GM23338 (cell line): ENCODE measurements at regions not wholly inside any gene's neighbourhood (a gene's known extent, or its start where the extent isn't known, plus 50 kb on each side); places are given as distances from the start of the nearest gene placed in this dataset.

ENCODE experiments used
- ATAC-seq: fragments of 200-7000 bp; cut with Tn5 transposase; 3 replicates; pipeline ENCODE4 v1.9.1; 2020
- DNase-seq: peaks from one replicate; pipeline ENCODE4 v3.0.0-alpha.2; 2015; ENCODE audit warnings: low spot score
- H2AFZ ChIP-seq: fragments of 200-600 bp; sonication (generic); 2 replicates; pipeline ENCODE4 v1.8.0; 2016; ENCODE audit warnings: antibody characterized with exemption, mild to moderate bottlenecking, moderate library complexity
- H3F3A ChIP-seq: fragments of 200-600 bp; sonication (generic); replicated peaks from 2 replicates; pipeline ENCODE4 v1.8.0; 2017; ENCODE audit warnings: antibody characterized with exemption, mixed run types, low read depth
- H3K27ac ChIP-seq: fragments of 200-600 bp; sonication (generic); 2 replicates; pipeline ENCODE4 v1.6.1; 2016; ENCODE audit warnings: low read depth
- H3K27me3 ChIP-seq: fragments of 200-600 bp; sonication (generic); 2 replicates; pipeline ENCODE4 v1.8.0; 2016; ENCODE audit warnings: mild to moderate bottlenecking, mixed run types, moderate library complexity; ENCODE audit not compliant: insufficient read depth
- H3K36me3 ChIP-seq: fragments of 200-600 bp; sonication (generic); 2 replicates; pipeline ENCODE4 v1.8.0; 2016; ENCODE audit warnings: mild to moderate bottlenecking; ENCODE audit not compliant: insufficient read depth
- H3K4me1 ChIP-seq: fragments of 200-600 bp; sonication (generic); 2 replicates; pipeline ENCODE4 v1.8.0; 2016; ENCODE audit warnings: mild to moderate bottlenecking, moderate library complexity; ENCODE audit not compliant: insufficient read depth
- H3K4me2 ChIP-seq: fragments of 200-600 bp; sonication (generic); 2 replicates; pipeline ENCODE4 v1.7.1; 2017; ENCODE audit warnings: mixed run types
- H3K4me3 ChIP-seq: fragments of 200-600 bp; sonication (generic); 2 replicates; pipeline ENCODE4 v1.6.1; 2016; ENCODE audit warnings: mixed run types
- H3K79me2 ChIP-seq: fragments of 200-600 bp; sonication (generic); replicated peaks from 2 replicates; pipeline ENCODE4 v1.8.0; 2017; ENCODE audit warnings: mild to moderate bottlenecking; ENCODE audit not compliant: insufficient read depth
- H3K9me2 ChIP-seq: fragments of 200-600 bp; sonication (generic); 2 replicates; pipeline ENCODE4 v1.8.0; 2017; ENCODE audit not compliant: insufficient read depth
- H4K20me1 ChIP-seq: fragments of 200-600 bp; sonication (generic); replicated peaks from 2 replicates; pipeline ENCODE4 v1.8.0; 2017; ENCODE audit warnings: mild to moderate bottlenecking; ENCODE audit not compliant: insufficient read depth
- H3K27ac Mint-ChIP-seq: 2 replicates; pipeline ENCODE4 v1.8.0; 2020; ENCODE audit warnings: inconsistent platforms, mild to moderate bottlenecking, moderate library complexity, mixed read lengths
- H3K27me3 Mint-ChIP-seq: 3 replicates; pipeline ENCODE4 v1.8.0; 2022; ENCODE audit warnings: low read depth, mild to moderate bottlenecking, moderate library complexity, mixed read lengths, inconsistent platforms; ENCODE audit not compliant: insufficient read depth, poor library complexity
- H3K36me3 Mint-ChIP-seq: 3 replicates; pipeline ENCODE4 v1.8.0; 2021; ENCODE audit warnings: low read depth, mild to moderate bottlenecking, inconsistent platforms, moderate library complexity, mixed read lengths
- H3K4me1 Mint-ChIP-seq: 3 replicates; pipeline ENCODE4 v1.8.0; 2020; ENCODE audit warnings: mild to moderate bottlenecking, inconsistent platforms, mixed read lengths
- H3K4me3 Mint-ChIP-seq: 3 replicates; pipeline ENCODE4 v1.8.0; 2021; ENCODE audit warnings: moderate library complexity, mild to moderate bottlenecking, inconsistent platforms, mixed read lengths
- H3K9me3 Mint-ChIP-seq: 3 replicates; pipeline ENCODE4 v1.8.0; 2020; ENCODE audit warnings: moderate library complexity, mild to moderate bottlenecking, inconsistent platforms, mixed read lengths
- CREB1 ChIP-seq: fragments of 250-450 bp; sonication (Bioruptor Pico); IDR thresholded peaks from 2 replicates; pipeline ENCODE4 v1.5.0; 2020; ENCODE audit warnings: low read depth, mild to moderate bottlenecking, moderate library complexity
- EZH2 ChIP-seq: fragments of 200-600 bp; sonication (generic); IDR thresholded peaks from one replicate; pipeline ENCODE4 v1.8.0; 2017; ENCODE audit warnings: antibody characterized with exemption, mild to moderate bottlenecking, low read depth; ENCODE audit not compliant: unreplicated experiment
- EZH2phosphoT487 ChIP-seq: fragments of 200-600 bp; sonication (generic); IDR thresholded peaks from one replicate; pipeline ENCODE4 v1.8.1; 2018; ENCODE audit warnings: antibody characterized with exemption; ENCODE audit not compliant: unreplicated experiment
- JUNB ChIP-seq: IDR thresholded peaks from one replicate; pipeline ENCODE4 v1.6.1; 2016; ENCODE audit warnings: antibody characterized with exemption; ENCODE audit not compliant: unreplicated experiment
- NANOG ChIP-seq: IDR thresholded peaks from 2 replicates; pipeline ENCODE4 v1.6.1; 2016; ENCODE audit warnings: antibody characterized with exemption, borderline replicate concordance
- POLR2AphosphoS5 ChIP-seq: IDR thresholded peaks from 2 replicates; pipeline ENCODE4 v1.6.1; 2016; ENCODE audit warnings: antibody characterized with exemption, low read depth
- STAT1 ChIP-seq: IDR thresholded peaks from one replicate; pipeline ENCODE4 v1.6.1; 2016; ENCODE audit warnings: antibody characterized with exemption; ENCODE audit not compliant: unreplicated experiment
- ZNF114 ChIP-seq: fragments of 250-450 bp; sonication (Bioruptor Pico); IDR thresholded peaks from 2 replicates; pipeline ENCODE4 v1.5.0; 2020; ENCODE audit warnings: mild to moderate bottlenecking, moderate library complexity
- ZNF331 ChIP-seq: fragments of 250-450 bp; sonication (Bioruptor Pico); IDR thresholded peaks from 2 replicates; pipeline ENCODE4 v1.5.0; 2020; ENCODE audit warnings: low read depth, mild to moderate bottlenecking, moderate library complexity
- TF ChIP-seq, protein P1 (sequence below): fragments of 250-450 bp; sonication (Bioruptor Pico); IDR thresholded peaks from 2 replicates; pipeline ENCODE4 v1.5.0; 2020; ENCODE audit warnings: mild to moderate bottlenecking, moderate library complexity
- TF ChIP-seq, protein P2 (sequence below): IDR thresholded peaks from one replicate; pipeline ENCODE4 v1.6.1; 2018; ENCODE audit warnings: antibody characterized with exemption; ENCODE audit not compliant: unreplicated experiment
- TF ChIP-seq, protein P3 (sequence below): IDR thresholded peaks from 2 replicates; pipeline ENCODE4 v1.6.1; 2016; ENCODE audit warnings: antibody characterized with exemption
- TF ChIP-seq, protein P4 (sequence below), 2 experiments: fragments of 200-600 bp in 1 of 2; sonication (generic) in 1 of 2; conservative IDR thresholded peaks; 2 replicates each; pipeline versions ENCODE4 v1.5.1 to v1.6.1; 2016 to 2017; ENCODE audit warnings: antibody characterized with exemption in 2 of 2, low read depth in 2 of 2, mild to moderate bottlenecking in 2 of 2, moderate library complexity in 1 of 2

DNA sequence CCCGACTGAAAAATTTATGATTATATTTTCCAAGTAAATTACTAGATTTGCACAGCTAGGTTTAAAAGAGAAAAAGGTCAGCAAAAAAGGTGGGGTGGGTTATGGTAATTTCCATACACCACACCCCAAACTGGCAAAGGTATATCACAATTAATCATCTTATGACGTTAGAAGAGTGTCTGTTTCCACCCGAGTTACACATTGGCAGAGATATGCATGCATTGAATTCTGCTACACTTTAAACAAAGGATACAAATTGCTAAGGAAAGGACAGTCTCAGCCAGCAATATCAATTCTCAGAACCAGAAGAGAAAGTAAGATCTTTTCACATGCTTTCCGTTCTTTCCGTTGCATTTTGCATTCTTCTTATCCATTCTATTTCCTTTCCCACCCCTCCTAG is 843.3 kb downstream of the GATA3 start:
- Mint-ChIP-seq H3K36me3 (no peaks in the 10 kb centered on the region), H3K9me3 (no peaks in the 10 kb centered on the region), H3K27ac (no peak overlapping the region), H3K27me3 (no peaks in the 10 kb centered on the region), H3K4me1 (no peaks in the 10 kb centered on the region), H3K4me3 (no peak overlapping the region)
- Histone ChIP-seq H3K4me1 (no peaks in the 10 kb centered on the region), H3K79me2 (no peaks in the 10 kb centered on the region), H3K27me3 (no peaks in the 10 kb centered on the region), H3K4me3 (no peak overlapping the region), H3K36me3 (no peaks in the 10 kb centered on the region), H3F3A (no peaks in the 10 kb centered on the region), H3K9me2 (no peaks in the 10 kb centered on the region), H3K27ac (no peak overlapping the region), H4K20me1 (no peaks in the 10 kb centered on the region), H3K4me2 (no peak overlapping the region), H2AFZ (no peak overlapping the region)
- ATAC-seq = no peak
- DNase-seq = no peak
- TF ChIP-seq JUNB (no peak), POLR2AphosphoS5 (no peak), CREB1 (no peak), NANOG (no peak), ZNF114 (no peak), EZH2phosphoT487 (no peak), ZNF331 (CRISPR knock-in tag) (no peak), EZH2 (no peak), STAT1 (no peak)
- TF ChIP-seq, protein P1, sequence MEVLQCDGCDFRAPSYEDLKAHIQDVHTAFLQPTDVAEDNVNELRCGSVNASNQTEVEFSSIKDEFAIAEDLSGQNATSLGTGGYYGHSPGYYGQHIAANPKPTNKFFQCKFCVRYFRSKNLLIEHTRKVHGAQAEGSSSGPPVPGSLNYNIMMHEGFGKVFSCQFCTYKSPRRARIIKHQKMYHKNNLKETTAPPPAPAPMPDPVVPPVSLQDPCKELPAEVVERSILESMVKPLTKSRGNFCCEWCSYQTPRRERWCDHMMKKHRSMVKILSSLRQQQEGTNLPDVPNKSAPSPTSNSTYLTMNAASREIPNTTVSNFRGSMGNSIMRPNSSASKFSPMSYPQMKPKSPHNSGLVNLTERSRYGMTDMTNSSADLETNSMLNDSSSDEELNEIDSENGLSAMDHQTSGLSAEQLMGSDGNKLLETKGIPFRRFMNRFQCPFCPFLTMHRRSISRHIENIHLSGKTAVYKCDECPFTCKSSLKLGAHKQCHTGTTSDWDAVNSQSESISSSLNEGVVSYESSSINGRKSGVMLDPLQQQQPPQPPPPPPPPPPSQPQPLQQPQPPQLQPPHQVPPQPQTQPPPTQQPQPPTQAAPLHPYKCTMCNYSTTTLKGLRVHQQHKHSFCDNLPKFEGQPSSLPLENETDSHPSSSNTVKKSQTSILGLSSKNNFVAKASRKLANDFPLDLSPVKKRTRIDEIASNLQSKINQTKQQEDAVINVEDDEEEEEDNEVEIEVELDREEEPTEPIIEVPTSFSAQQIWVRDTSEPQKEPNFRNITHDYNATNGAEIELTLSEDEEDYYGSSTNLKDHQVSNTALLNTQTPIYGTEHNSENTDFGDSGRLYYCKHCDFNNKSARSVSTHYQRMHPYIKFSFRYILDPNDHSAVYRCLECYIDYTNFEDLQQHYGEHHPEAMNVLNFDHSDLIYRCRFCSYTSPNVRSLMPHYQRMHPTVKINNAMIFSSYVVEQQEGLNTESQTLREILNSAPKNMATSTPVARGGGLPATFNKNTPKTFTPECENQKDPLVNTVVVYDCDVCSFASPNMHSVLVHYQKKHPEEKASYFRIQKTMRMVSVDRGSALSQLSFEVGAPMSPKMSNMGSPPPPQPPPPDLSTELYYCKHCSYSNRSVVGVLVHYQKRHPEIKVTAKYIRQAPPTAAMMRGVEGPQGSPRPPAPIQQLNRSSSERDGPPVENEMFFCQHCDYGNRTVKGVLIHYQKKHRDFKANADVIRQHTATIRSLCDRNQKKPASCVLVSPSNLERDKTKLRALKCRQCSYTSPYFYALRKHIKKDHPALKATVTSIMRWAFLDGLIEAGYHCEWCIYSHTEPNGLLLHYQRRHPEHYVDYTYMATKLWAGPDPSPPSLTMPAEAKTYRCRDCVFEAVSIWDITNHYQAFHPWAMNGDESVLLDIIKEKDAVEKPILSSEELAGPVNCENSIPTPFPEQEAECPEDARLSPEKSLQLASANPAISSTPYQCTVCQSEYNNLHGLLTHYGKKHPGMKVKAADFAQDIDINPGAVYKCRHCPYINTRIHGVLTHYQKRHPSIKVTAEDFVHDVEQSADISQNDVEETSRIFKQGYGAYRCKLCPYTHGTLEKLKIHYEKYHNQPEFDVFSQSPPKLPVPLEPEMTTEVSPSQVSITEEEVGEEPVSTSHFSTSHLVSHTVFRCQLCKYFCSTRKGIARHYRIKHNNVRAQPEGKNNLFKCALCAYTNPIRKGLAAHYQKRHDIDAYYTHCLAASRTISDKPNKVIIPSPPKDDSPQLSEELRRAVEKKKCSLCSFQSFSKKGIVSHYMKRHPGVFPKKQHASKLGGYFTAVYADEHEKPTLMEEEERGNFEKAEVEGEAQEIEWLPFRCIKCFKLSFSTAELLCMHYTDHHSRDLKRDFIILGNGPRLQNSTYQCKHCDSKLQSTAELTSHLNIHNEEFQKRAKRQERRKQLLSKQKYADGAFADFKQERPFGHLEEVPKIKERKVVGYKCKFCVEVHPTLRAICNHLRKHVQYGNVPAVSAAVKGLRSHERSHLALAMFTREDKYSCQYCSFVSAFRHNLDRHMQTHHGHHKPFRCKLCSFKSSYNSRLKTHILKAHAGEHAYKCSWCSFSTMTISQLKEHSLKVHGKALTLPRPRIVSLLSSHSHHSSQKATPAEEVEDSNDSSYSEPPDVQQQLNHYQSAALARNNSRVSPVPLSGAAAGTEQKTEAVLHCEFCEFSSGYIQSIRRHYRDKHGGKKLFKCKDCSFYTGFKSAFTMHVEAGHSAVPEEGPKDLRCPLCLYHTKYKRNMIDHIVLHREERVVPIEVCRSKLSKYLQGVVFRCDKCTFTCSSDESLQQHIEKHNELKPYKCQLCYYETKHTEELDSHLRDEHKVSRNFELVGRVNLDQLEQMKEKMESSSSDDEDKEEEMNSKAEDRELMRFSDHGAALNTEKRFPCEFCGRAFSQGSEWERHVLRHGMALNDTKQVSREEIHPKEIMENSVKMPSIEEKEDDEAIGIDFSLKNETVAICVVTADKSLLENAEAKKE (CRISPR knock-in tag) = no peak
- TF ChIP-seq, protein P2, sequence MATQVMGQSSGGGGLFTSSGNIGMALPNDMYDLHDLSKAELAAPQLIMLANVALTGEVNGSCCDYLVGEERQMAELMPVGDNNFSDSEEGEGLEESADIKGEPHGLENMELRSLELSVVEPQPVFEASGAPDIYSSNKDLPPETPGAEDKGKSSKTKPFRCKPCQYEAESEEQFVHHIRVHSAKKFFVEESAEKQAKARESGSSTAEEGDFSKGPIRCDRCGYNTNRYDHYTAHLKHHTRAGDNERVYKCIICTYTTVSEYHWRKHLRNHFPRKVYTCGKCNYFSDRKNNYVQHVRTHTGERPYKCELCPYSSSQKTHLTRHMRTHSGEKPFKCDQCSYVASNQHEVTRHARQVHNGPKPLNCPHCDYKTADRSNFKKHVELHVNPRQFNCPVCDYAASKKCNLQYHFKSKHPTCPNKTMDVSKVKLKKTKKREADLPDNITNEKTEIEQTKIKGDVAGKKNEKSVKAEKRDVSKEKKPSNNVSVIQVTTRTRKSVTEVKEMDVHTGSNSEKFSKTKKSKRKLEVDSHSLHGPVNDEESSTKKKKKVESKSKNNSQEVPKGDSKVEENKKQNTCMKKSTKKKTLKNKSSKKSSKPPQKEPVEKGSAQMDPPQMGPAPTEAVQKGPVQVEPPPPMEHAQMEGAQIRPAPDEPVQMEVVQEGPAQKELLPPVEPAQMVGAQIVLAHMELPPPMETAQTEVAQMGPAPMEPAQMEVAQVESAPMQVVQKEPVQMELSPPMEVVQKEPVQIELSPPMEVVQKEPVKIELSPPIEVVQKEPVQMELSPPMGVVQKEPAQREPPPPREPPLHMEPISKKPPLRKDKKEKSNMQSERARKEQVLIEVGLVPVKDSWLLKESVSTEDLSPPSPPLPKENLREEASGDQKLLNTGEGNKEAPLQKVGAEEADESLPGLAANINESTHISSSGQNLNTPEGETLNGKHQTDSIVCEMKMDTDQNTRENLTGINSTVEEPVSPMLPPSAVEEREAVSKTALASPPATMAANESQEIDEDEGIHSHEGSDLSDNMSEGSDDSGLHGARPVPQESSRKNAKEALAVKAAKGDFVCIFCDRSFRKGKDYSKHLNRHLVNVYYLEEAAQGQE = no peak
- TF ChIP-seq, protein P3, sequence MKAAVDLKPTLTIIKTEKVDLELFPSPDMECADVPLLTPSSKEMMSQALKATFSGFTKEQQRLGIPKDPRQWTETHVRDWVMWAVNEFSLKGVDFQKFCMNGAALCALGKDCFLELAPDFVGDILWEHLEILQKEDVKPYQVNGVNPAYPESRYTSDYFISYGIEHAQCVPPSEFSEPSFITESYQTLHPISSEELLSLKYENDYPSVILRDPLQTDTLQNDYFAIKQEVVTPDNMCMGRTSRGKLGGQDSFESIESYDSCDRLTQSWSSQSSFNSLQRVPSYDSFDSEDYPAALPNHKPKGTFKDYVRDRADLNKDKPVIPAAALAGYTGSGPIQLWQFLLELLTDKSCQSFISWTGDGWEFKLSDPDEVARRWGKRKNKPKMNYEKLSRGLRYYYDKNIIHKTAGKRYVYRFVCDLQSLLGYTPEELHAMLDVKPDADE = no peak
- TF ChIP-seq, protein P4, sequence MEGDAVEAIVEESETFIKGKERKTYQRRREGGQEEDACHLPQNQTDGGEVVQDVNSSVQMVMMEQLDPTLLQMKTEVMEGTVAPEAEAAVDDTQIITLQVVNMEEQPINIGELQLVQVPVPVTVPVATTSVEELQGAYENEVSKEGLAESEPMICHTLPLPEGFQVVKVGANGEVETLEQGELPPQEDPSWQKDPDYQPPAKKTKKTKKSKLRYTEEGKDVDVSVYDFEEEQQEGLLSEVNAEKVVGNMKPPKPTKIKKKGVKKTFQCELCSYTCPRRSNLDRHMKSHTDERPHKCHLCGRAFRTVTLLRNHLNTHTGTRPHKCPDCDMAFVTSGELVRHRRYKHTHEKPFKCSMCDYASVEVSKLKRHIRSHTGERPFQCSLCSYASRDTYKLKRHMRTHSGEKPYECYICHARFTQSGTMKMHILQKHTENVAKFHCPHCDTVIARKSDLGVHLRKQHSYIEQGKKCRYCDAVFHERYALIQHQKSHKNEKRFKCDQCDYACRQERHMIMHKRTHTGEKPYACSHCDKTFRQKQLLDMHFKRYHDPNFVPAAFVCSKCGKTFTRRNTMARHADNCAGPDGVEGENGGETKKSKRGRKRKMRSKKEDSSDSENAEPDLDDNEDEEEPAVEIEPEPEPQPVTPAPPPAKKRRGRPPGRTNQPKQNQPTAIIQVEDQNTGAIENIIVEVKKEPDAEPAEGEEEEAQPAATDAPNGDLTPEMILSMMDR (conservative IDR thresholded peaks at IDR 0.05; ENCODE audit: low read depth in 2 of 2) = no peak
